HuH-7.5 (cell line): ENCODE measurements at regions not wholly inside any gene's neighbourhood (a gene's known extent, or its start where the extent isn't known, plus 50 kb on each side); places are given as distances from the start of the nearest gene placed in this dataset.
A peak's percentile ranks its signal among the peaks of the same experiment; 100 is the strongest.

Source experiments
- DNase-seq: peaks from one replicate; pipeline ENCODE4 v3.0.0; 2011; ENCODE audit warnings: low spot score

DNA sequence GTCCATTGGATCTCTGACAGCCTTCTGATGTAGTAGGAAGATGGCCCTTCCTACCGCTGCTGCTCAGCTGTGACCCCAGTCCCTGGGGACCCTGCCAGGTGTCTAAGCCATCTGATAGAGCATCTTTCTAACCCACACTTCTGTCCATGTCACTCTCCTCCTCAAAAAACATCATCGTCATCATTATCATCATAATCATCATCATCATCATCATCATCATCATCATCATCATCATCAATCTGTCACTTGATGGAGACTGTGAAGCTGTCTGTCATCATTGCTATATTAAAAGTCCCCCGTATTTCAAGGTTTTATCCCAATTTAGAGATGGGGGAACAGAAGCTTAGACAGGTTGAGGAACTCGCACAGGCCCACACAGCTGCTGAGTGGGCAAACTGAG is 75.1 kb upstream of the SLC6A11 start:
- DNase-seq, result no peak

GRCh38 chr3:10741891-10742671 is 73.9 kb upstream of the SLC6A11 start:
- DNase-seq, result no peak

DNA sequence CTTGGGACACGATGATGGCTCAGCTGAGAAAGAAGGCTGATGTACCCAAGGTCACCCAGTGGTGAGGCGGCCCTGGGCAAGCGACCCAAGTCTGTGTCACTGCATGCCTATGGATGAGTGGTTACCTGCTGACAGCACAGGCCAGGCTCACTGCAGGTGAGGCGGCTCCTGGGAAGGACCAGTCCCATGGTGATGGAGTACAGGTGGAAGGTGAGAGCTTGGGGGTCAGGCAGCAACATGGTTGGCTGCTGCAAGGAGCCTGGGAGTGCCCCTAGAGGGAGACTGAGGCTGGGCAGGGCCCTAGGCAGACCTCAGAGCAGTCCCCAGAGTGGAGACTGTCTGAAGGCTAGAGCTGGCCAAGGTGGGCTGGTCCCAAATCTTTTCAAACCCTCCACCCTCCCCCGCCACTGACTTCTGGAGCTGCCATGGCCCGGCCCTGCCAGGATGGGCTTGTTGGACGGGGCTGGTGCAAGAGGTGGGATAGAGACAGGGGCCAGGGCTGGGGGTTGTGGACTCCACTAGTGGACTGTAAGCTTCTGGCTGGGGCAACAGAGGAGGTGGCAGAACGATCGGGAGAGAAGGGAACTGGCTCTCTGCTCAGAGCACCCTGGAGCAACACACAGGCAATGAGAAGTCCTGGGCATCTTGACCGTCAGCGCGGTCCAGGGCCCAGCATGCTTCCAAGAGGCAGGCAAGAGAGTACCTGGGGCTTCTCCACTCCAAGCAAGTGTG is 72.5 kb upstream of the SLC6A11 start:
- no peak for DNase-seq

GRCh38 chr3:10744098-10744465 is 71.9 kb upstream of the SLC6A11 start:
- peak; percentile 62 for DNase-seq

- no peak for DNase-seq
Observed at GRCh38 chr3:10745392-10745791, 70.6 kb upstream of the SLC6A11 start.

DNA sequence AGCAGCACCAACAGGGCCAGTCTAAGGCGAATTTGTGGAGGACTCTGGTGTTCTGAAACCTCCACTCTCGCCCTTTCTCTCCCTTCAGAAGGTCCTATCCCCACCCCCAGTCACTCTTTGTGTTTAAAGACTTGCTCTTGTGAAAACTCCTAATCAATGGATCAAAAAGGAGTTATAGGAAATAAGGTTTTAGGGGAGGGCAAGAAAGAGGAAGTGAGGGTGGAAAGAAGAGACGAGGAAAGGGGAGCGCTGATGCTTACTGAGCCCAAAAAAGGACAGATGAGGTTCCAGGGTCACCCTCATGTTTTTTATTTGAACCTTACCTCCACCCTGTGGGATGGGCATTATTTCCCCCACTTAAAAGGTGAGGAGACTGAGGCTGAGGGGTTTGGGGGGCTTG is 70.0 kb upstream of the SLC6A11 start:
- no peak for DNase-seq

DNA sequence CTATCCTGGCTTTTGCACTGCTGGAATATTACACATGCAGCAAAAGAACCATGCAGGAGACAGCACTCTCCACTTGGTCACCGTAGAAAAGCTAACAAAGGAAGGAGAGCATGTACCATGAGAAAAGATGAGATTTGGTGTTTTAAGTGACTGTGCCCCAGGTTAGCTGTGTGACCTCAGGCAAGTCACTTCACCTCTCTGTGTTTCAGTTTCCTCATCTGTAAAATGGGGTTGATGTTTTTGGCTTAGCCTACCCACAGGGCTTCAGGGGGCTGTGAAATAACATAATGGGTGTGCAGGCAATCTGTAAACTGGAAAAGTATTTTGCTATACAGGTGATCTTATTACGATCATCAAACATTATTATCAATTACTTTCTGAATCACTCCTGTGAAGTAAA is 69.3 kb upstream of the SLC6A11 start:
- no peak for DNase-seq

- DNase-seq, result no peak
Observed at GRCh38 chr3:10747341-10747740, 68.7 kb upstream of the SLC6A11 start.

GRCh38 chr3:10748040-10748439 is 68.0 kb upstream of the SLC6A11 start:
- no peak for DNase-seq

GRCh38 chr3:10753964-10754363 is 62.1 kb upstream of the SLC6A11 start:
- DNase-seq, result peak; percentile 72

- DNase-seq, result no peak
Observed at GRCh38 chr3:10756546-10756945, 59.5 kb upstream of the SLC6A11 start.

DNA sequence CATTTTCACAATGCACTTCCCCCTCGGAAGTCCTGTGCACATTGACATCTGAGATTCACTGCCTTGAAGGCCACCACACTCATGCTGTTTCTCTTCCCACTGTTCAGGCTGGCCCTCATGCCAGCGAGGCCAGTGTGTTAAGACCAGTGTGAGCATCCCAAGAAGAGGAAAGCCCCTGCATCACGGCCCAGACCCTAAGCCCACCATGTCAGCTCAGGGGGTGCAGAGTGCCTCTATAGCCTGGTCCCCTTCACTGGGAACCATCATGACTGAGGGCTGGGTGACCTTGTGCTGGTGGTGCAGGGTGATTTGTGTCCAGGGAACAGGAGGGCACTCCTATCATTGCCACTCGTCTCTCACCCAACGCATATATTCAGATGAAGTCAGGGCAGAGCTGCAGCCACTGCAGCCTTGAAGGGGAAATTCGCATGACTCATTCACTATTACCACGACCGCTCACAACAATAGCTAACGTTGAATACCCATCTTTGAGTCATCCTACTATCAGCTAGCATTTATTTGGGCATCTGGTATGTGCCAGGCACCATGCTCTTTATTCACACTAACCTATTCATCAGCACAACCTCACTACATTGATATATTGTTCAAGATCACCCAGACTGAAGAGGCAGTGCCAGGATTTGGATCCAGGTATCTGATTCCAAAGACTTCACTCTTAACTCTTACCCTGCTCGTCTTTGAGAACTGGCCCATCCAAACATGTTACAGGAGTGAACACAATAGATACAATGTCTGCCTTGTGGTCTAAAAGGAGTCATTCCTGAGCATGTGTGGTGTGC is 58.8 kb upstream of the SLC6A11 start:
- no peak for DNase-seq

DNA sequence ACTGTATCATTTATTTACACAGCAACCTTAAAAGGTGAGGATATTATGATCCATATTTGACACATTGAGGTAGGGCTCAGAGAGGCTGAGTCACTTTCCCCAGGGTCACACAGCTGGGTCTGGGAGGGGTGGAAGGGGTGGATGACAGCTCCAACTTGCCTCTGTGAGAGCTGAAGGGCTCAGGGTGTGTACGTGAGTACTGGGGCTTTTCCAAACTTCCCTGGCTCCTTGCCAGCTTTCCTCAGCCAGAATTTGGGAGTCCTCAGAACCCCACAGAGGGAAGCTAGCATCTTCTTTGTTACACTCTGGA is 58.3 kb upstream of the SLC6A11 start:
- DNase-seq, result no peak

DNA sequence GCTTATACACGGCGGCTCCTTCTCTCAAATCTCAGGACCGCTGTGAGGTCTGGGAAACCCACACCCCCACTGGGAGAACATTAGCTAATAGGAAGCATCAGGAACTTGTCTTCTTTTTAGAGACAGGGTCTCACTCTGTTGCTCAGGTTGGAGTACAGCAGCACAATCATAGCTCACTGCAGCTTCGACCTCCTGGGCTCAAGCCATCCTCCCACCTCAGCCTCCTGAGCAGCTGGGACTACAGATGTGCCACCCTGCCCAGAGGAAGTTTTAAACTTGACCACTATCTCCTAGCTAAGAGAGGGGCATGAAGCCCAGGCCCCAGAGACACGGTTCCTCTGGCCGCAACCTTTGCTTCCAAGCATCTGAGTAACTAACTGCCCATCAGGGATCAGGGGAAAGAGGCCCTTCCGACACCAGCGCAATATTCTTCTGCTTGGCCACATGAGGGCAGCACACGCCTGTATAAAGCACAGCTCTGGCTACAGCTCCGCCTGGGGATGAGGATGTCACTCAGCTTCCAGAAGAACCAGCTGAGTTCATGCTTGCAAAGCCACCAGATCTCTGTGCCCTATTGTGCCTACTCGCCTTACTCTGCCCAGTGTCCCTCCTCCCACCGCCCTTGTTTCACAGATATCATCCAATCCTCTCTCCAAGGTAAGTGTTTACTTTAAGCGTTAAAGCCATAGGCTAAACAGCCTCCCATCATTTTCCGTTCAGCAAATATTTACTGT is 57.6 kb upstream of the SLC6A11 start:
- peak; percentile 95 for DNase-seq

- no peak for DNase-seq
Observed at GRCh38 chr3:10759495-10759894, 56.5 kb upstream of the SLC6A11 start.

DNA sequence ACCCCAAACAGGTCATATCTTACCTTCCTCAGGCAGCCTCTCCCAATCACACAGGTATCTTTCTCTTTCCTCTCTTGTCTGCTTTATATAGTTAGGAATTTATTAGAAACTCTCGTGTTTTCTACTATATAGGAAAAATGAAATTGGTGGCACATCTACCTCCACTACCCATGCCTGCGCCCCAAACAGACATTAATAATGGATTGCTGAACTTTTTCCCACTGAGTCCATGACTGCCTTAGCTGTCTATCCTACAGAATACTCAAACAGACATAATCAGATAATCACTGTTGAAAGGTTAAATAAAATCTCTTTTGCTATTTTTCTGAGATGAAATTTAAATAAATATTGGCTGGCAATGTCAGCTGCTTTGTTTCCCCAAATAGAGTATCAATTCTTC is 55.8 kb upstream of the SLC6A11 start:
- no peak for DNase-seq

- DNase-seq, result no peak
Observed at GRCh38 chr3:10761583-10761982, 54.4 kb upstream of the SLC6A11 start.

- DNase-seq, result no peak
Observed at GRCh38 chr3:10762116-10762515, 53.9 kb upstream of the SLC6A11 start.

GRCh38 chr3:10762611-10763247 is 53.3 kb upstream of the SLC6A11 start:
- no peak for DNase-seq

GRCh38 chr3:10763248-10763620 is 52.8 kb upstream of the SLC6A11 start:
- no peak for DNase-seq

DNA sequence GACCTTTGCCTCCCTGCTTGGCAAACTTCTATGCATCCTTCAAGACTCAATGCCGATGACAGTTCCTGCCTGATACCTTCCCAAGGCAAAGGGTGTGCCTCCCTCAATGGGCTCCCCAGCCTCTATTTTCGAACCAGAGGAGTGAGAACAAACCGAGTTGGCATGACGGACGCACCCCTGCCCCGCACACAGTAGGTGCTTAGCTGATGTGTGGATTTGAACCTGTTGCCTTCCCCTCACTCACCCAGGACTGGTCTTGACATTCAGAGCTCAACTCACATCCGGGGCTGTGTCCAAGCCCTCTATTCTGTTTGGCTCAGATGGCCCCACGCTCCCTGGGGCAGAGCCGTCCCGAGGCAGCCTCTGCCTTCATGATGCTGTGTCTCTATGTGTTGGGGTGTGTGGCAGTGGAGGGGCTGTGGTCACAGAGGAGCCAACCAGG is 52.2 kb upstream of the SLC6A11 start:
- DNase-seq, result no peak
